ENCODE measurements at regions not wholly inside any gene's neighbourhood (a gene's known extent, or its start where the extent isn't known, plus 50 kb on each side); places are given as distances from the start of the nearest gene placed in this dataset.
"Not testable (repeated sequence)": the region's sequence is repeated elsewhere in the genome, so short reads cannot be mapped to it uniquely, and the experiment has no call there.

- H3K4me1 ChIP-seq: peaks cover 3% of the 10 kb centered on the region; the same call in 1 of the 2 replicates
- no peak overlapping the region for H3K4me3 ChIP-seq (ENCODE audit: low read depth, low read length)
- H3K27me3 ChIP-seq: no peaks in the 10 kb centered on the region
- H3K9me3 ChIP-seq: no peaks in the 10 kb centered on the region
- no peaks in the 10 kb centered on the region for H3K36me3 ChIP-seq
- peak; percentile 61 for DNase-seq
- TF ChIP-seq CTCF (IDR thresholded peaks at IDR 0.05; ENCODE audit: low read depth, low read length): no peak
These were observed 378.4 kb downstream of the KCNRG start for GRCh38 chr13:50393628-50394027.

GRCh38 chr13:50396001-50396400 lies 380.8 kb downstream of the KCNRG start:
- Histone ChIP-seq H3K4me1 (peaks cover 11% of the 10 kb centered on the region), H3K36me3 (no peaks in the 10 kb centered on the region), H3K27me3 (no peaks in the 10 kb centered on the region), H3K9me3 (no peaks in the 10 kb centered on the region), H3K4me3 (ENCODE audit: low read depth, low read length) (no peak overlapping the region)
- DNase-seq: no peak
- TF ChIP-seq CTCF (IDR thresholded peaks at IDR 0.05; ENCODE audit: low read depth, low read length): no peak

- peaks cover 11% of the 10 kb centered on the region for H3K4me1 ChIP-seq
These were observed 381.4 kb downstream of the KCNRG start for GRCh38 chr13:50396618-50397017.

GRCh38 chr13:50400035-50400726 lies 384.9 kb downstream of the KCNRG start:
- no peak for TF ChIP-seq CTCF (IDR thresholded peaks at IDR 0.05; ENCODE audit: low read depth, low read length)
- peak; percentile 34 for DNase-seq
- Histone ChIP-seq H3K36me3 (no peaks in the 10 kb centered on the region), H3K4me3 (ENCODE audit: low read depth, low read length) (no peak overlapping the region), H3K27me3 (no peaks in the 10 kb centered on the region), H3K9me3 (no peaks in the 10 kb centered on the region), H3K4me1 (peaks cover 8% of the 10 kb centered on the region)

More at GRCh38 chr13:50396618-50397017, 381.4 kb downstream of the KCNRG start:
- not testable (repeated sequence) for H3K36me3 ChIP-seq; H3K27me3 ChIP-seq; H3K4me3 ChIP-seq (ENCODE audit: low read depth, low read length); H3K9me3 ChIP-seq; DNase-seq

- TF ChIP-seq CTCF (IDR thresholded peaks at IDR 0.05; ENCODE audit: low read depth, low read length): no peak
- no peak overlapping the region for H3K4me3 ChIP-seq (ENCODE audit: low read depth, low read length)
- no peaks in the 10 kb centered on the region for H3K27me3 ChIP-seq
- H3K36me3 ChIP-seq: no peaks in the 10 kb centered on the region
- H3K9me3 ChIP-seq: no peaks in the 10 kb centered on the region
- no peak for DNase-seq
- H3K4me1 ChIP-seq: peaks cover 8% of the 10 kb centered on the region
These were observed 385.8 kb downstream of the KCNRG start for GRCh38 chr13:50401049-50401505.

GRCh38 chr13:50401721-50402465 lies 386.6 kb downstream of the KCNRG start:
- H3K4me3 ChIP-seq (ENCODE audit: low read depth, low read length): no peak overlapping the region
- DNase-seq: no peak

More at GRCh38 chr13:50401721-50402465, 386.6 kb downstream of the KCNRG start:
- no peaks in the 10 kb centered on the region for H3K9me3 ChIP-seq
- no peaks in the 10 kb centered on the region for H3K36me3 ChIP-seq
- H3K27me3 ChIP-seq: no peaks in the 10 kb centered on the region
- TF ChIP-seq CTCF (IDR thresholded peaks at IDR 0.05; ENCODE audit: low read depth, low read length): no peak
- H3K4me1 ChIP-seq: peaks cover 8% of the 10 kb centered on the region
